Activated T-helper 1 cell treated with anti-CD3 and anti-CD28 coated beads, Interleukin-2, amount 50 U/mL, for 16 hours (primary cell): ENCODE measurements at regions not wholly inside any gene's neighbourhood (a gene's known extent, or its start where the extent isn't known, plus 50 kb on each side); places are given as distances from the start of the nearest gene placed in this dataset.
"Not testable (repeated sequence)": the region's sequence is repeated elsewhere in the genome, so short reads cannot be mapped to it uniquely, and the experiment has no call there.

Experiments used
- DNase-seq, 2 donors: peaks; one replicate each; pipeline ENCODE4 v3.0.0-alpha.2; 2020; ENCODE audit warnings: low read depth in 1 of 2, low spot score in 1 of 2

DNA sequence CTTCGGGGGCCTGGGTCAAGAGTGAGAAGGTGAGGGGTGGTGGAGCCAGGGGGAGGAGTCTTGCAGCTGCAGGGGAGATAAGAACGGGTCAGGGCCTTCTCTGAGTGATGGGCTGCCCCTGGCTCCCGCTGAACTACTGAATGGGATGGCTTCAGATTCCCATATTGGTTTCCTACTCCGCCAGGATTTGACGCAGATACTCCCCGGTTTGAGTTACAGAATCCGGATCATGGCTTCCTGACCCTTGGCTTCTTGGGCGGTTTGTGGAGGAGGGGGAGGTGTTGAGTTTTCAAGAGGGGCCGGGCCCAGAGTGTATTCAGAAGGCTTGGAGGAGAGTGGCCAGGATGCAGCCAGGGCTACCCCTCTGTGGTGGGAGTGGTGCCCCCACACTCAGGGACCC is 119.9 kb upstream of the ATP2B2 start:
- DNase-seq = no peak

DNA sequence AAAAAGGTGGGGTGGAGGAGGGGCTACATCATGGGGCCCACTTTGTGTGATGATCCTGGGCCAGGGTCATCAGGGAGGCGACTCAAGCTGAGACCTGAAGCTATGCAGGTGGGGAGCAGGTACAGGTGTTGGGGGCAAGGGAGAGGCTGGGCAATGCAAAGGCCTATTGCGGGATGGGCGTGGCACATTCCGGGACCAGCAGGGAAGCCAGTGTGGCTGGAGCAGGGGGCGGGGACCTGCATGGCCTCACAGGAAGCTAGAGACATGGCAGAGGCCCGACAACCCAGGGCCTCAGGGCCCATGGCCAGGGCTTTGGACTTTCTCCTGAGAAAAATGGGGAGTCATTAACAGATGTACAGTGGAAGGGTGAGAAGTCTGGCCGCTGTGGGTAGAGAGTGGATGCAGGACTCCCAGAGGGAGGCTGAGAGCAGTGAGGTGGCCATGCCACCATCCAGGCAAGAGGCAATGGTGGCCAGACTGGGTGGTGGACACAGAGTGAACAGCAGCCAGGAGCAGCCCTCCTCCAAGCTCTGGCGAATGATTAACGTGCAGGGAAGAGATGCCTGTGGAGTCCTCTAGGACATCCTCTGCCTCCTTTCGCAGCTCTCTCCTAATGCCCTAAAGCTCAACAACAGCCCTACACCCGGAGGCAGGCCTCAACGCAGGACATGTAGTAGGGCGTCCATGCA is 122.6 kb upstream of the ATP2B2 start:
- DNase-seq = no peak

DNA sequence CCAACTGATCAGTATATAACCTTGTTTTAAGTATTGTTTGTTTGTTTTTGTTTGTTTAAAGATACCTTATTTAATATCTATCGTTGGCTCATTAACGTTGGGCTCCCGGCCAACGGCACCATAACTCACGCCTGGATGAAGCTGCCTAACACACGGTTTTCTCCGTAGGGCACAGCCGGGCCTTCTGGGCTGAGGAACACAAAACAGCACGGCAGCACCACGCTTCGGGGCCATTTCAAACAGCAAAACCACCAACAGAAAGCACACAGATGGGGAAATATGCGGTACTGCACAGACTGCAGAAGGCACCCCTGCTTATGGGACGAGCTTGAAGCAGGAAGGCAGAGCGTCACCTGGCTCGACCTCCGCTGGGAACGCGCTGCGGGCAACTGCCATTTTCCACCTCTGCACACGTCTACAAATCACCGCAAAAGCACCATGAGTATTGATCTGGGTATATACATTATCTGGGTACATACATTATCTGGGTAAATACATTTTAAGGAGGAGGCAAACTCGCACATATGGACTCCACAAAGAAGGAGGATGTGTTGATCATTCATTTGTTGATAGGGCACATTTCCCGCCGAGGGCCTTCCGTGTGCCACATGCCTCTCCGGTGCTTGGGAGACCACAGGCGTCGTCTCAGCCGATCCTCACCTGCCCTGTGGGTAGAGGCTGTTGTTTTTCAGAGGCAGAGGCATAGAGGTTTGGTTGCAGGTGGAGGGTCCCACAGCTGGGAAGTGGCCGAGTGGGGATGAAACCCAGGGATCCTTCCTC is 123.7 kb upstream of the ATP2B2 start:
- DNase-seq = no peak

DNA sequence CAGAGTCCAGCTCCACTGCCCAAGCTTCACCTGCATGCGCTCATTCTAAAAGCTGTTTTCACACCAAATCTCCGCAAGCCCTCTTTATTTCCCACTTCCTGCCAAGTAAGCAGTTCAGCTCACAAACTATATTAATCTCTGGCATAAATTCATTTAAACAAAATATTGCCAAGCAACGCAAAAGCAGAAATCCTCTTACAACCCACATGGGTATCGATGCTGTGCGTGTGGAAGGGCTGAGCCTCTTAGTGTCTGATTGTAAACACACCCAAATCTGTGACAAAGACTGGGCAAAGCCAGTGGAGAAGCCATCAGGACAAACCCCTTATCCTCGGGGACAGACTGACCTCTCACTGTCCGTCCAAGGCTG is 124.3 kb upstream of the ATP2B2 start:
- DNase-seq = no peak

DNA sequence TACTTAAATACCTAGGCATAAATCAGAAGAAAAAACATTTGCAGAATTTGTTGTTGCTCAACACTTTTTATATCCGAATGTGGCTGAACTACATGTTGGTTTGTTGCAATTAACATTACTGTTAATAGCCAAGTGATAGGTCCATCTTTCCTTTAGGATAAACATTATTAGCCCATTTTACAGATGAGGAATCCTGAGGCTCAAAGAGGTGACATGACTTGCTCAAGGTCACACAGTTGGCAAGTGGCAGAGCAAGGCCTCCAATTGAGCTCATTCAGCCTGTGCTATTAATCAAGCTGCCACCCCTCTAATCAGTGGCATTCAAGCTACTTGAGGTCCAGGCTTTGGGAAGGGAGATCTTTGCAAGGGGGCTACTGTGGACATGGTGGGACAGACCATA is 125.8 kb upstream of the ATP2B2 start:
- no peak for DNase-seq

DNA sequence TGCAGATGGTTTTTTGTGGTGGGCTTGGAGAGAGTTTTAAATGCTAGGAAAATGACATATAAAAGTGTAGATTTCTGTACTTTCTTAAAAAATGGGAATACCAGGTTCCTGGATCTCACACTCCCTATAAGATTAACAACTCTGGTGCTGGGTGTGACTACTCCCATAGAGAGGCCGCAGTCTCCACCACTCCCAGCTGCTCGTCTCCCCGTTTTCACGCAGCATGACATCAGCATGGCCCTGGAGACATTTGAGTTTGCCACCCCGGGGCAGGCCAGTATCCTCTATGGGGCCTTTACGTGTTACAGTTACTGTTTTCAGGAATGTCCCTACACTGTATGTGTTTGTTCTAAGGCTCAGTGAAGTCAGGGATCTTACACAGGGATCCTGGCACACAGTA is 126.7 kb upstream of the ATP2B2 start:
- DNase-seq = no peak

DNA sequence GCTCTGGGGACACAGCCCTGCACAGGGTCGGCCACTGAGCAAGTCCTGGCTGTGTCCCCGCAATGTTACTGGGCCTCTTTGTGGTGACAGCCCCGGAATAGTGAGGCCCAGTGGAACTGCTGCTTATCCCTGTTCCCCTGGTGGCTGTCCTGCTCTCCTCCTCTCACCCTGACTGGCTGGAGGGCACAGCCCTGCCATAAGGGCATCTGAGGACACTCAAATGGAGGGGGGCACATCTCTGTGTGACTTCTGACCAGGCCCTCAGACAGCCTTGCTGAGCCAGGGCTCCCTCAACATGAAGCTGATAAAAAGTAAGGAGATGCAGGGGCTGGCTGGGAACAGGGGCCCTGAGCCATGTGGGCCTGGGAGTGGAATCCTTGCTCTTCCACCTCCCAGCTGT is 127.4 kb upstream of the ATP2B2 start:
- DNase-seq = no peak

DNA sequence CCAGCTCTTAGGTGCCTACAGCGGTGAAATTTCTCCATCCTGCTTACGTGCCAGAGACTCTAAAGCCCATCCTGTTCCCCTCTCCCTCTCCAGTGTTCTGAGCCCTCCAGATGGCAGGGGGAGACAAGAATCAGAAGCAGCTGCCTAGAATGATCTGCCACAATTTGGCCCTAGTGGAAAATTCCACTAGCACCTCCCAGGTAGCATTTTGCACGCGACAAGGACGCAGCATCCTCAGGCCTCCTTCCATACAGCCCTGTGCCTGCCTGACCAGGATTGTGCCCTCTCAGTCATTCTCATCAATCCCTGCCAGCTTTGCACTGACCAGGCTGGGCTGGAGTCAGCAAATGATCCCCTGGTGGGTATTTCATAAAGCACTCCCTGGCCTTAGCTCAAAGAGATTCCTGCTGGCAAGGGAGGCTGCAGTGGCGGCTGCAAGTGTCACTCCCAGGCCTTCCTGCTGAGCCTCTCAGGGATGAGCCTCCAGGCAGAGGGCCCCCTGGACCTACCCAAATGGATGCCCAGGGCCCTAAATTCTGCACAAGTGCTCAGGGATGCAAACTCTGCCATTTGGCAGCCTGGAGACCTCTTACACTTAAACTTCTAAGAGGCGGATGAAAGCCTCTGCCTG is 130.2 kb upstream of the ATP2B2 start:
- DNase-seq = no peak

DNA sequence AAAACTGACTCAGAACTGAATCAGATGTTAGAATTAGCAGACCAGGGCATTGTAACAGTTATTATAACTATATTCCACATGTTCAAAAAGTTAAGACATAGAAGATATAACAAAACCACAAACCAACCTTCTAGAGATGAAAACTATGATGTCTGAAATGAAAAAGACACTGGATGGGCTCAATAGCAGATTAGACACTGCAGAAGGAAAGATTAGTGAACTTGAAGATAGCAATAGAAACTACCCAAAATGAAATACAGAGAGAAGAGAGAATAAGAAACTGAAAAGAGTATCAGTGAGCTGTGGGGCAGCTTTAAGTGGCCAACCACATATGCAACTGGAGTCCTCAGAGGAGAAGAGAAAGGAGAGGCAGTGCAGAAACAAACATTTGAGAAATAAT is 132.0 kb upstream of the ATP2B2 start:
- DNase-seq = no peak

DNA sequence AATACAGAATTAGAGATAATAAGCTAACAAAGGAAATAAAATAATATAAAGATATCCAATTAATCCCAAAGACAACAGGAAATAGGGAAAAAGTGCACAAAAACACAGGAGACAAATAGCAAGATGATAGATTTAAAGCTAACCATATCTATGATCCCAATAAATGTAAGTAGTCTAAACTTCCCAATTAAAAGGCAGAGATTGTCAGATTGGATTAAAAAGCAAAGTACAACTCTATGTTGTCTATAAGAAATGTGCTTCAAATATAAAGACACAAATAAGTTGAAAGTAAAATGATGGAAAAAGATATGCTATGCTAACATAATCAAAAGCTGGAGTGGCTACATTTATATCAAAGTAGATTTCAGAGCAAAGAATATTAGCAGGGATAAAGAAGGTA is 133.1 kb upstream of the ATP2B2 start:
- no peak for DNase-seq

DNA sequence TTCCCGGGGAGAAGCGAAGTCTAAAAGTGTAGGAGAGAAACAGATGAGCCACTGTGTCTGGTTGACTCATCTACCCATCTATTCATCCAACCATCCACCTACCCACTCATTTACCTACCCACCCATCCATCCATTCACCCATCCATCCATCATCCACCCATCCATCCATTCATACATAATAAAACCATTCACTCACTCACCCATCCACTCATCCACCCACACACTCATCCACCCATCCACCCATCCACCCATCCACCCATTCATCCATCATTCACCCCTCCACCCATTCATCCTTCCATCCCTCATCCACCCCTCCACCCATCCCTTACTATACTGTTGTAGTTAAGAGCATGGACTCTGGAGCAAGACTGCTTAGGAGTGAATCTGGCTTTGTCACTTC is 136.4 kb upstream of the ATP2B2 start:
- DNase-seq = no peak

DNA sequence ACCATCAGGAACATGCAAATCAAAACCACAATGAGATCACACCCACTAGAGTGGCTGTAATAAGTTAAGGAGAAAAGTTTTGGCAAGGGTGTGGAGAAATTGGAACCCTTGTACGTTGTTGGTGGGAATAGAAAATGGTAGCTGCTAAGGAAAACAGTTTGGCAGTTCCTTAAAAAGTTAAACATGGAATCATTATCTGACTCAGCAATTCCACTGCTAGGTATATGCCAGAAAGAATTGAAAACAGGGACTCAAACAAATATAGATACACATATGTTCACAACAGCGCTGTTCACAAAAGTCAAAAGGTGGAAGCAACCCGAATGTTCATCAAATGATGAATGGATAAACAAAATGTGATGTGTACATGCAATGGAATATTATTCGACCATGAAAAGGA is 138.8 kb upstream of the ATP2B2 start:
- no peak for DNase-seq

DNA sequence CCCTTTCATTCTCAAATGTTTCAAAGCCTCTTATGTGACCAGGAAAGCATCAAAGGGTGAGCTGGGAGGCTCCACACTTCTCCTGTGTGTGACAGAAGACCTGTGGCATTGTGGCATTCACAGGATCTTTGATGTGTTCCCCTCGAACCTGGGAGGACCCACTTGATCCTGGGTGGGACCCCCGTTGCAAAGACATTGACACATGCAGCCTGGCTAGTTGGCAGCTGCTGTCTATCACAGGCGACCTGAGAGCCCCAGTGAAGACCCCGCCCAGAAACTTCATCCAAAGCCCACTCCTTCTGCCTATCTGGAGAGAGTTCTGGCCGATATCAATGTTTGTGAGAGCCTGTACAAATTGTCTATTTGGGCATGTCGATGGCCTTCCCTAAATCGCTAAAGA is 140.4 kb upstream of the ATP2B2 start:
- no peak for DNase-seq

DNA sequence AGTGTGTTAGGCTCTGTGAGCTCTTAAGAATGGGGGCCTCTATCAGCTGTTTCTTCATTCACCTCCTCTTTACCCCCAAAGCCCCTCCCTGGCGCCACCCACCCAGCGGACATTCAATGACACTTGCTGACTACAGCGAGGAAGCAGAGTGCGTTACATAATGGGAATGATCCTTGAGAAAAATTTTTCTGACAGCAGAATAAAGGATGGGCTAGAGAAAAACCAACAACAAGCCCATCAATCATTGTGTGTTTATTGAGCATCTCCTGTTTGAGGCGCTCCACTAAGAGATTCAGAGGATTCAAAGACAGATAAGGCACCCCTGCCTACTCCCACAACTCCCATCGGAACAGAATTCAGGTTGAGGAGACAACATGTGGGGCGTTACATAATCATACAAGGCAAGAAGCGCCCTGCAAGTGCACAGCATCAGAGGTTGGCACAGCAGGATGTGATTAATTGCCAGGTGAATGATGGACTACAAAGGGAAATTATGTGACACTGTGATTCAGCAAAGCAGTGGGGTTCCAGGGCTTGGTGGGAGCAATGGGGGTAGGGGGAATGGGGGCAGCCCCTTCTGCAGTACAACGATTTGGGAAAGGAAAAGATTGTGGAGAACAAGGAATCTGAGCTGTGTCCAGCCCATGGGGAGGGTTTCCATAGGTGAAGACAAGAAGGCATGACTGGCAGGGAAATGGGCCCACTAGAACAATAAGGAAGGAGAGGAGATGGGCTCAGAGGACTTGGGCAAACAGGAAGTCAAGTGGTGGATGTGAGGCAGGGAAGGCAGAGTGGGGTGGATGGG is 141.3 kb upstream of the ATP2B2 start:
- DNase-seq = no peak

DNA sequence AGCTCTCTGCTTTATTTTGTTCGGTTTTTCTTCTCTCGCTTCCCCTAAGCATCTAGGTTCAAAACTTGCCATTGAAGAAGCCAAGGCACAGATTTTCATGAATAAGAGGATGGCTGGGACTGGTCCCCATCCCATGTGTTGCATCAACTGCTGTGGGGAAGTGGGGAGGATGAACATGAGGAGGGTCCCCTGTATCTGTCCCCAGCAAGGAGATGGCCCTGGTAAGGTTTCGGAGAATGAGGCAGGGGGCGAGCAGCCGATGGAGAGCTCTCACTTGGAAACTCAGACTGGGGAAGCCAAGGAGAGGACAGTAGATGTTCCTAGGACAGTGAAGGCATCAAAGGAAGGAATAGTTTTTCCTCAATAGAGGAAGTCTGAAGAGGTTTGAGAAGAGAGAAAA is 142.0 kb upstream of the ATP2B2 start:
- DNase-seq = no peak

DNA sequence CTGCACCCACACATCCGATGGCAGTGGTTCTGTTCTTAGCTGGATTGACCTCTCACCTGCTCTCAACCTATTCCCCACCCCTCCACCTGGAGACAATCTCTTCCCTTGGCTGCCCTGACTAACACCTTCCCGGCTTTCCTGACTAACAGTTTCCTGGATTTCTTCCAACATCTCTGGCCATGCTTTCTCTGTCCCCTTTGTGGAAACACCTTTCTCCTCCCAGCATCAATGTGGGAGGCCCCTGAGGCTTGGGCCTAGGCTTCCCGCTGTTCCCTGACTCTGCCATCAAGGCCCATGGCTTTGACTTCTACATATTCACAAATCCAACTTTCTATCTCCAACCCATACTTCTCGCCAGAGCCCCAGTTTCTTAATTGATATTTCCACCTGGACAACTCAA is 142.8 kb upstream of the ATP2B2 start:
- no peak for DNase-seq

DNA sequence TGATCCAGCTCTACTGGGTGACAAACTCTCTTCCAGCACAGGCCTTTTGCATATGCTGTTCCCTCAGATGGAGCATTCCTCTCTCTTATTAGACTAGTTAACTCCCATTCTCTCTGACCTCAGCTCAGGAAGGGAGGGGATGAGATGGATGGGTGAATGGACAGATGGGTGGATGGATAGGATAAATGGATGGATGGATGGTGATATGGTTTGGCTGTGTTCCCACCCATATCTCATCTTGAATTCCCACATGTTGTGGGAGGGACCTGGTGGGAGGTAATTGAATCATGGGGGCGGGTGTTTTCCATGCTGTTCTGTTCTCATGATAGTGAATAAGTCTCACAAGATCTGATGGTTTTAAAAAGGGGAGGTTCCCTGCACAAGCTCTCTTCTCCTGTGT is 144.1 kb upstream of the ATP2B2 start:
- not testable (repeated sequence) for DNase-seq

DNA sequence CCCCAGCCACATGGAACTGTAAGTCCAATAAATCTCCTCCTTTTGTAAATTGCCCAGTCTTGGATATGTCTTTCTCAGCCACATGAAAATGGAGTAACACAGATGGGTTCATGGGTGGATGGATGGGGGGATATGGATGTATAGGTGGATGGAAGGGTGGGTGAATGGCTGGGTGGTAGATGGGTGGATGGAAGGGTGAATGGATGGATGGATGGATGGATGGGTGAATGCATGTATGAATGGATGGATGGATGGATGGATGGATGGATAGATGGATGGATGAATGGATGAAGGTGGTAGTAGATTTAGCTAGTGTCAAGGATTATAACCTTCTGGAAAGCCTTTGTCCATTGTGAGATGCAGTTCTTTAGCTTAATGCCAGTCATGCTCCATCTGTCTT is 146.1 kb upstream of the ATP2B2 start:
- no peak for DNase-seq

DNA sequence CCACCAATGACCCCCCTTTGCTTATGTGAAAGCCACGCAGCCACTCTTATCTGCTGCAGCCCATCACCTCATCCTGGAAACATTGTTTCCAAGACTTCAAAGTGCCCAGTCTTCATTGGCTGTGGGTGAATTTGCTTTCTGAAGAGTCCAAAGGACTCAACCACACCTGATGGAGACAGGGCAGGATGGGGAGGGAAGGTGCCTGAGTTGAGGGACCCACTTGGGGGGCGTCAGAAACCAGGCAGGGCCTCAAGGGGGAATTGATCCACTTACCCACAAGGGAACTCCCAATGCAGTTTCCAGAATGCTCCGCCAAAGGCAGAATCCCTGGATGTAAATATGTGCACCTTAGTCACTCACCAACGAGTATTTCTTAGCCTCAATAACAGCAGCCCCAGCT is 147.9 kb upstream of the ATP2B2 start:
- no peak for DNase-seq

DNA sequence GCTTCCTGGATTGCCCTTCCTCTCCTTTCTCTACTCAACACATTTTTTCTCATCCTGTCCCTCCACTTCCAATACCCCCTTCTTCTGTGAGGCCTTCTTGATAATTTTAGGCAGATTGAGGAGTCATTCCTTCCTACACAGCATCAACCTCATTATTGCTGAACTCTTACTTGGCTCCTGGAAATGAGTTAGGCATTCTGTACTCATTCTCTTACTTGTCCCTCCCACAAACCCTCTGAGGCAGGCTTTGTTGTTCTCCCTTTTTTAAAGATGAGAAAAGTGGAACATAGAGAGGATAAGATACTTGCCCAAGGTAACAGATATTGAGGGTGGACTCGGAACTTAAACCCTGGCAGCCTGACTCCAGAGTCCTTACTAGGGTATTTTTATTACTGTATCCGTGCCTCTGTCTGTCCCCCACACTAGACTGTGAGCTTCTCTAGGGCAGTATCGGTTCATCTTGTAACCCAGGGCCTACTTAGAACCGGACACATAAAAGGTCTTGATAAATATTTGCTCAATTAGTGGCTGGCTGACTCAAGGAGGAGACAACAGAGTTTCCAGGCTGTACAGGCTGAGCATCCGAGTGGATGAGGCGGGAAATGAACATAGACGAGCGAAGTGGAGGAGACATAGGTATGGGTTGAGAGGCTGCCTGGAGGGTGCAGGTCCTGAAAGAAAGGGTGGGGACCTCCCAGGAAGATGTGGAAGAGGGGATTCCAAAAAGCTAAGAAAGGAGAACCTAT is 148.7 kb upstream of the ATP2B2 start:
- no peak for DNase-seq

DNA sequence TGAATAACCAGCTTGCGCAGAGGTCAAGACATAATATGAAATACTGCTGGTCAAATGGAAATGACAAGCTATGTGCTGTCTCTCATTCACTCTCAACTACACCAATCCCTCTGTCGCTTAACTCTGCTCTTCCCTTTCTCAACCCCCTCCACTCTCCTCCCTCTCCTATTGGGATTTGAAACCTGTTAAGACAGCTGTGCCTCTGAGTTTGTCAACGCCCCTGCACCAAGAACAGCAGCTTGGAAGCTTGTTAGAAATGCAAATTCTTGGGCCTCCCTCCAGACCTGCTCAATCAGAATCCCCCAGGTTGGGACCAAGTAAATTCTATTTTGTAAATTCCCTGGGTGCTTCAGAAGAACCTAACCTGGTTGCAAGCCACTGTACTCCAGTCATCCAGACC is 149.7 kb upstream of the ATP2B2 start:
- no peak for DNase-seq
